ENCODE measurements at regions not wholly inside any gene's neighbourhood (a gene's known extent, or its start where the extent isn't known, plus 50 kb on each side); places are given as distances from the start of the nearest gene placed in this dataset.

DNA sequence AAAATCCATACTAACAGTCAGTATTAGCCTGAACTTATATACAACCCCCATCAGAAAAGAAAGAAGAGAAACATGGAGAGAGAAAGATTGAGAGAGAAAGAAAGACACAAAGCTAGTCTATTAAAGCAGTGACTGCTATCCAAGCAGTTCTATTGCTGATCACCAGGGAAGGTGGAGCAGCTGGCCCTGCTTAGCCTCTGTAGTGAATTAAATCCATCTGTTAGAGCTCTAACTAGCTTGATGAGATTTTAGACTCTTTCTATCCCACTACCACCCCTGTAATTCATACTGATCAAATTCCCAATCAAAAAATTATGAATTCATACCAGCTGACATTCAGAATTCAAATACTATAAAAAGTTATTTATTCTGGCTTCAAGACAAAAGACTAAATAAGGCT is 486.0 kb upstream of the LRRN3 start:
- DNase-seq: no peak

GRCh38 chr7:110607050-110607857 is 483.7 kb upstream of the LRRN3 start:
- no peak for DNase-seq

DNA sequence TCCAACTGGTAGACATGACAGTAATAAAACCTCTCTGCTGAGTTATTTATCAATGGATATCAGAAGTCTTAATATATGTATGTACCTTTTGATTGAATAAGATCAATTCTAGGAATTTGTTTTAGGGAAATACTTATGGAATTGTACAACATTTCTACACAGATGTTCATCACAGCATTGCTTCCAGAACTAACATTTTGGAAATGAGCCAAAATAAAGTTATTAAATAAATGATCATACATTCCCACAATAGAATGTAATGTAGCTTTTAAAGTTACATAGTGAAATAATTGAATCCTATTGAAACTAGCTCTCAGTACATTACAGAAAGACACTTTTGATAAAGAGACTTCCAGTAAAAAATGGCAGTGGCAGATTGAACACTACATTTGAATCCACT is 481.6 kb upstream of the LRRN3 start:
- no peak for DNase-seq

- no peak for DNase-seq
These were observed 478.2 kb upstream of the LRRN3 start for GRCh38 chr7:110612680-110613079.

Measured in anterior cingulate cortex (tissue), 58 donors.